ENCODE measurements at regions not wholly inside any gene's neighbourhood (a gene's known extent, or its start where the extent isn't known, plus 50 kb on each side); places are given as distances from the start of the nearest gene placed in this dataset.

DNA sequence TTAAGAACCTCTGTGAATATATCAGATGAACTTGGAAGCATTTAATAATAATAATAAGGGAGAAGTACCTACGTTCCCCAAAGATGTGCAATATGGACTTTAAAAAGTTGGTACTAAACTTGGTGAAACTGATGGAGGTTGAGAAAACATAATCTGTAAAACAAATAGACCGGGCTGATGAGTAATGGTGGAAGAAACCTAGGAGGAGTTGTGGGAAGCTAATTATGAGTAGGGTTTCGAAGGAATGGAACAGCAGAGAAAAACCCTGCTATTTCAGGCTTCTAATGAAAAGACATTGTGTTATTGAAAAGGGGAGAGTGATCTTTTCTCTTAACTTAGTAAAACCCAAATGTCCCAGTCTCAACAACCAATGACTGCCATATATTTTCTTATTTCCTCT lies 229.3 kb downstream of the PCSK1 start:
- Histone ChIP-seq H3K9me1 (replicated peaks; ENCODE audit: control insufficient read depth, extremely low read depth, insufficient read depth, low read length) (no peaks in the 10 kb centered on the region), H4K20me1 (replicated peaks; ENCODE audit: control insufficient read depth, extremely low read depth, insufficient read depth, low read length) (no peaks in the 10 kb centered on the region), H3K79me2 (ENCODE audit: control insufficient read depth, insufficient read depth, low read length) (no peaks in the 10 kb centered on the region), H3K27ac (ENCODE audit: insufficient read depth, low read depth, low read length) (no peak overlapping the region), H3K9ac (replicated peaks; ENCODE audit: extremely low read depth, insufficient read depth, low read length) (no peak overlapping the region), H3K27me3 (ENCODE audit: control insufficient read depth in 2 of 2, insufficient read depth in 2 of 2, low read length in 2 of 2) (no peaks in the 10 kb centered on the region), H3K4me3 (replicated peaks in 1 of 3; ENCODE audit: insufficient read depth in 1 of 3, low read depth in 1 of 3, low read length in 3 of 3) (no peak overlapping the region), H3K4me2 (ENCODE audit: insufficient read depth, low read length) (no peak overlapping the region), H3K4me1 (ENCODE audit: control insufficient read depth, extremely low read depth, insufficient read depth, low read length) (peaks cover 8% of the 10 kb centered on the region), H3K36me3 (ENCODE audit: control insufficient read depth in 2 of 2, extremely low read depth in 1 of 2, insufficient read depth in 2 of 2, low read length in 2 of 2) (no peaks in the 10 kb centered on the region), H3K9me3 (replicated peaks; ENCODE audit: control insufficient read depth, insufficient read depth, low read length) (no peaks in the 10 kb centered on the region), H2AFZ (ENCODE audit: low read depth, low read length) (no peak overlapping the region)
- POLR2A ChIA-PET, result no interaction called here
- no TSS peak for BruUV-seq (replicated peaks)
- TF ChIP-seq FOS (IDR thresholded peaks at IDR 0.05; ENCODE audit: borderline replicate concordance, insufficient read depth, low read length) (no peak), POLR2A (IDR thresholded peaks at IDR 0.05; ENCODE audit: low read depth, low read length) (no peak)
- TF ChIP-seq, protein P1, sequence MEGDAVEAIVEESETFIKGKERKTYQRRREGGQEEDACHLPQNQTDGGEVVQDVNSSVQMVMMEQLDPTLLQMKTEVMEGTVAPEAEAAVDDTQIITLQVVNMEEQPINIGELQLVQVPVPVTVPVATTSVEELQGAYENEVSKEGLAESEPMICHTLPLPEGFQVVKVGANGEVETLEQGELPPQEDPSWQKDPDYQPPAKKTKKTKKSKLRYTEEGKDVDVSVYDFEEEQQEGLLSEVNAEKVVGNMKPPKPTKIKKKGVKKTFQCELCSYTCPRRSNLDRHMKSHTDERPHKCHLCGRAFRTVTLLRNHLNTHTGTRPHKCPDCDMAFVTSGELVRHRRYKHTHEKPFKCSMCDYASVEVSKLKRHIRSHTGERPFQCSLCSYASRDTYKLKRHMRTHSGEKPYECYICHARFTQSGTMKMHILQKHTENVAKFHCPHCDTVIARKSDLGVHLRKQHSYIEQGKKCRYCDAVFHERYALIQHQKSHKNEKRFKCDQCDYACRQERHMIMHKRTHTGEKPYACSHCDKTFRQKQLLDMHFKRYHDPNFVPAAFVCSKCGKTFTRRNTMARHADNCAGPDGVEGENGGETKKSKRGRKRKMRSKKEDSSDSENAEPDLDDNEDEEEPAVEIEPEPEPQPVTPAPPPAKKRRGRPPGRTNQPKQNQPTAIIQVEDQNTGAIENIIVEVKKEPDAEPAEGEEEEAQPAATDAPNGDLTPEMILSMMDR (IDR thresholded peaks at IDR 0.05; ENCODE audit: extremely low read depth in 1 of 2, insufficient read depth in 1 of 2, low read depth in 1 of 2, low read length in 2 of 2), result no peak
- DNase-seq (ENCODE audit: low read depth, low spot score), result no peak
- CTCF ChIA-PET, result interaction anchor here (0.9 kb wide), 1 partner anchor 11 kb away, joined by 3 read pairs; no protein-coding TSS in a partner anchor
- FAIRE-seq, result no peak
- intact Hi-C loops (cut with micrococcal nuclease), result no loop called here
- dilution Hi-C loops (cut with MboI; ENCODE audit: extremely low pct_ligation_motif_present, low sequenced_read_pairs), result no loop called here

DNA sequence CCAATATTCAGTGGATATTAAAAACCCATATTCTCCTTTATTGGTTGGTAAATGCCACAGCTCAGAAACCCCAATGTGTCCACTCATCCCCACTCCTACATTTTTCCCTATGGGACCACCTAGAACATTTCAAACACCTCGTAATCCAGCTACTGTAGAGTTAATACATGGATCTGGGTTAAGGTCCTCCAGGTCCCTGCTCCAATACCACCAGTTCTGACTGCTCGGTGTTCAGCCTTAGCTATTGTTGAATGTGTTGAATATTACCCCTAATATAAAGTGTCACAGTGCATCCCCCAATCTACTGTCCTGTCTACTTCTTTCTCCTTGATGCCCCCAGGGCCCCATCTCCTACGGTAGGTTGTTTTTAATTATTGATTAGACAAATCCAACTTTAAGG lies 231.5 kb downstream of the PCSK1 start:
- Histone ChIP-seq H3K9ac (replicated peaks; ENCODE audit: extremely low read depth, insufficient read depth, low read length) (no peak overlapping the region), H3K9me1 (replicated peaks; ENCODE audit: control insufficient read depth, extremely low read depth, insufficient read depth, low read length) (no peaks in the 10 kb centered on the region), H3K36me3 (ENCODE audit: control insufficient read depth in 2 of 2, extremely low read depth in 1 of 2, insufficient read depth in 2 of 2, low read length in 2 of 2) (no peaks in the 10 kb centered on the region), H4K20me1 (replicated peaks; ENCODE audit: control insufficient read depth, extremely low read depth, insufficient read depth, low read length) (no peaks in the 10 kb centered on the region), H3K4me3 (replicated peaks in 1 of 3; ENCODE audit: insufficient read depth in 1 of 3, low read depth in 1 of 3, low read length in 3 of 3) (no peak overlapping the region), H3K4me2 (ENCODE audit: insufficient read depth, low read length) (no peak overlapping the region), H3K79me2 (ENCODE audit: control insufficient read depth, insufficient read depth, low read length) (no peaks in the 10 kb centered on the region), H3K27ac (ENCODE audit: insufficient read depth, low read depth, low read length) (no peak overlapping the region), H3K9me3 (replicated peaks; ENCODE audit: control insufficient read depth, insufficient read depth, low read length) (no peaks in the 10 kb centered on the region), H2AFZ (ENCODE audit: low read depth, low read length) (no peak overlapping the region), H3K27me3 (ENCODE audit: control insufficient read depth in 2 of 2, insufficient read depth in 2 of 2, low read length in 2 of 2) (no peaks in the 10 kb centered on the region), H3K4me1 (ENCODE audit: control insufficient read depth, extremely low read depth, insufficient read depth, low read length) (peaks cover 16% of the 10 kb centered on the region)
- dilution Hi-C loops (cut with MboI; ENCODE audit: extremely low pct_ligation_motif_present, low sequenced_read_pairs), result no loop called here
- intact Hi-C loops (cut with micrococcal nuclease), result no loop called here
- BruUV-seq (replicated peaks), result no TSS peak
- CTCF ChIA-PET, result interaction anchor here (1.1 to 1.7 kb wide), 3 partner anchors 10 to 67 kb away, joined by 3 to 4 read pairs (median 4); no protein-coding TSS in a partner anchor
- POLR2A ChIA-PET, result no interaction called here
- DNase-seq (ENCODE audit: low read depth, low spot score), result no peak
- FAIRE-seq, result no peak
- TF ChIP-seq FOS (IDR thresholded peaks at IDR 0.05; ENCODE audit: borderline replicate concordance, insufficient read depth, low read length) (no peak), JUN (IDR thresholded peaks at IDR 0.05; ENCODE audit: borderline replicate concordance, insufficient read depth, insufficient read length, low read depth) (no peak), GATA2 (IDR thresholded peaks at IDR 0.05; ENCODE audit: insufficient read depth, insufficient read length, low read depth, low read length) (no peak), MYC (IDR thresholded peaks at IDR 0.05; ENCODE audit: low read depth, low read length) (no peak), POLR2AphosphoS5 (IDR thresholded peaks at IDR 0.05; ENCODE audit: insufficient read depth, low read depth, low read length) (no peak)
- TF ChIP-seq, protein P1 (IDR thresholded peaks at IDR 0.05; ENCODE audit: extremely low read depth in 1 of 2, insufficient read depth in 1 of 2, low read depth in 1 of 2, low read length in 2 of 2), result no peak
